ENCODE measurements at regions not wholly inside any gene's neighbourhood (a gene's known extent, or its start where the extent isn't known, plus 50 kb on each side); places are given as distances from the start of the nearest gene placed in this dataset.
"Not testable (repeated sequence)": the region's sequence is repeated elsewhere in the genome, so short reads cannot be mapped to it uniquely, and the experiment has no call there.

DNA sequence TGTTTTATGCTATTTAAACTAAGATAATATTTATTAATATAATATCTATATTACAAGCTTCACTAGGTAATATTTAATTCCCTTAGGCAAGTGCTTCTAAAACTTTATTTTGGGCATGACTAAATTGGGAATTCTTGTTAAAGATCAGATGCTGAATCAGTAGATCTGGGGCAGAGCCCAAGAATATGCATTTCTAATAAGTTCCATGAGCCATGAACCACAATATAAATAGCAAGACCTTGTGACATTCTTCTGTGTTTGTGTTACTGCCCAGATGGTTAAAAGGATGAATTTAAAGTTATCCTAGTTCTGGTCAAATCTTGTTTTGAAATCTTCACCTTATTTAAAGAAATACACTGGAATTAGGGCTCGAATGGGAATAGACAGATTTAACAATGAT, 258.4 kb upstream of the CACNA2D1 start:
- DNase-seq (ENCODE audit: low read depth): no peak

GRCh38 chr7:82700741-82701140, 257.2 kb upstream of the CACNA2D1 start:
- no peak for DNase-seq (ENCODE audit: low read depth)

- peak; percentile 41 for DNase-seq (ENCODE audit: low read depth)
Observed at GRCh38 chr7:82699773-82700186, 256.2 kb upstream of the CACNA2D1 start.

- no peak for DNase-seq (ENCODE audit: low read depth)
Observed at GRCh38 chr7:82697897-82698296, 254.3 kb upstream of the CACNA2D1 start.

- DNase-seq (ENCODE audit: low read depth): no peak
Observed at GRCh38 chr7:82696631-82697030, 253.1 kb upstream of the CACNA2D1 start.

- no peak for DNase-seq (ENCODE audit: low read depth)
Observed at GRCh38 chr7:82694022-82694421, 250.4 kb upstream of the CACNA2D1 start.

GRCh38 chr7:82690929-82691328, 247.4 kb upstream of the CACNA2D1 start:
- DNase-seq (ENCODE audit: low read depth): no peak

- DNase-seq (ENCODE audit: low read depth): no peak
Observed at GRCh38 chr7:82685214-82685613, 241.6 kb upstream of the CACNA2D1 start.

DNA sequence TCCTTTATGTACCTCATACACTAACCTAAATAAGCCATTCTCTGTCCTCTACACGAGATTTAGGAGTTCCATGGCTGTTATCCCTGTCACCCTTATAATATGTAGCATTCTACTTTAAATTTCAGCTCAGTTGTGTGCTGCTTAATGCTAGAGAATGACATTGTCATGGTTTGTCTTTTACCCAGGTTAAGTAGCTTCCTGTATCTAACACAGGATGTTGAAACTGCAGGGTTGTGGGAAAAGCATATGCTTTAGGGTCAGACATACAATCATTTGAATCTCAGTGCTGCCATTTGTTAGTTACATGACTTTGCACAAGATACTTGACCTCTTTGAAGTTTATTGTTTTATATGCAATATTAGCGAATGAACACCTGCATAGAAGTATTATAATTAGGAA, 235.1 kb upstream of the CACNA2D1 start:
- no peak for DNase-seq (ENCODE audit: low read depth)

- DNase-seq (ENCODE audit: low read depth): no peak
Observed at GRCh38 chr7:82678259-82678658, 234.7 kb upstream of the CACNA2D1 start.

DNA sequence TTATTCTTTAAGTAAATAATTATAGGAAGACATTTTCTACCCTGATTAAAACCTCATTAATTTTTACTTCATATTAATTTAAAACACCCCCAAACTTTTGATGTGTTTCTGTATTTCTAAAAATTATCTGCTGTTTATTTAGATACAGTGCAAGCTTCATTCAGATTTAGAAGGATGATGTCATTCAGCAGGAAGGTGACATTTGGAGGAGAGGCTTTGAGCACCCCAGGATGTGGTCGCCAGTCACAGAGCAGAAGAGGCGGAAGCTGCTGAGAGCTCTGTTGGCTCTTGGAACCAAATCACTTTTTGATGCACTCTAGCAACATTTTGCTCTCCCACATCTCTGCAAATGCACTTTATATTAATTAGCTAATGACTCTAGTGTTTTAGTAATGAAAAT, 233.9 kb upstream of the CACNA2D1 start:
- no peak for DNase-seq (ENCODE audit: low read depth)

DNA sequence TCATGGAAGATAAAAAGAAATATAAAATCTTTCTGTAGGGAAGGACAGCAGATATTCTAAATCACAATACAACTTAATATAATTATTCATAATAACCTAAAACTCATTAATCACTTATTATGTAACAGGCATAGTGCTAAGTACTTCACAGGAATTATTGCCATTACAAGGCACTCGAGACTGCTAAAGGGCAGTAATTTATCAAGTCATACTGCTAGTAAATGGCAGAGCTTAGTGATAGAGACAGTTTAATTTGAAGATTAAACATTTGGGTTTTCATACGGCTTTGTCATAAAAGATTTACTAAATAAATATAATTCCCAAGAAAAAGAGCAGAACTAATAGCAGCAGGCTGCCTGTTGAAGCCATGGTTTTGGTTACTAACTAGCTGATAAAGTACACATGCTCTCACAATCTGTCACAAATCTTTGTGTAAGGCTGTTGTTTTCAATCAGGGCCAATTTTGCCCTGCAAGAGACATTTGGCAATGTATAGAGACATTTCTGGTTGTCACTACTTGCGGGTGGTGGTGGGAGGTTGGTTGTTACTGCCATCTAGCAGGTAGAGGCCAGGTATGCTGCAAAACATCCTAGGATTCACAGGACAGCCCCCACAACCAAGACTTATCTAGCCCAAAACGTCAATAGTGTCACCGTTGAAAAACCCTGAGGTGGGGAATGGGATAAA, 233.3 kb upstream of the CACNA2D1 start:
- DNase-seq (ENCODE audit: low read depth): no peak

- DNase-seq (ENCODE audit: low read depth): no peak
Observed at GRCh38 chr7:82675396-82675795, 231.8 kb upstream of the CACNA2D1 start.

GRCh38 chr7:82674268-82674667, 230.7 kb upstream of the CACNA2D1 start:
- DNase-seq (ENCODE audit: low read depth): no peak

DNA sequence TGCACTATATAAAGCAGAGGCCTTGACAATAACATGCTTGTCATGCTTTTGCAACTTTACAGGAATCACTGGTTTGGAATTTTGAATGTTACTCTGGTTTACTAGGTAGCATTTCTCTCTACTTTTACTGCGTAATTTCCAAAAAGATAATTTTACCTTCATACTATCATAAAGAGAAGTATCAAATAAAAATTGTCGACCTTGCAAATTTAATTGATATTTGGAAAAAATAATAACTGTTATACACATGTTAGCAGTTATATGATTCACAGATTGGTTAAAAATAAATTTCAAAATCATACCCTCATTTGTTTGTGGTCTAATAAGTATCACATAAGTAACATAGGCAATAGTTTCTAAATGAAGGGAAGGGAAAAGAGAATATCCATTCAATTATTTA, 228.5 kb upstream of the CACNA2D1 start:
- DNase-seq (ENCODE audit: low read depth): no peak

DNA sequence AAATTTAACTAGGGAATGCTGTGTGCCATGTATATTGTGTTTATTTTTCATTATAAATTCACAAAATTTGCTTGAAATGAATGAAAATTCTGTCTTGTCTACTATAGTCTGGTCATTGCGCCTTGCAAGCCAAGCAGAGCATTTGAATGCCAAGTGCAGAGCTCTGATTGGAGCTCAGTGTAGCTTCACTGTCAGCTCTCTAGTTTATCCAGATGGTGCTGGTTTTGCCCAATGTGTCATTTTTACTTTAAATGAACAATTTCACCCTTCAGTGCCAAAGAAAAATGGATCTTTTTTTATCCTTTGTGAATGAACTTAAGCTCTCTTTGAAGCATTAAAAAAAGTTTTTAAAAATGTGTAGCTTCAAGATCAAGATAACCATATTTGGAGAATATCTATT, 225.6 kb upstream of the CACNA2D1 start:
- no peak for DNase-seq (ENCODE audit: low read depth)

- DNase-seq (ENCODE audit: low read depth): no peak
Observed at GRCh38 chr7:82668676-82669075, 225.1 kb upstream of the CACNA2D1 start.

DNA sequence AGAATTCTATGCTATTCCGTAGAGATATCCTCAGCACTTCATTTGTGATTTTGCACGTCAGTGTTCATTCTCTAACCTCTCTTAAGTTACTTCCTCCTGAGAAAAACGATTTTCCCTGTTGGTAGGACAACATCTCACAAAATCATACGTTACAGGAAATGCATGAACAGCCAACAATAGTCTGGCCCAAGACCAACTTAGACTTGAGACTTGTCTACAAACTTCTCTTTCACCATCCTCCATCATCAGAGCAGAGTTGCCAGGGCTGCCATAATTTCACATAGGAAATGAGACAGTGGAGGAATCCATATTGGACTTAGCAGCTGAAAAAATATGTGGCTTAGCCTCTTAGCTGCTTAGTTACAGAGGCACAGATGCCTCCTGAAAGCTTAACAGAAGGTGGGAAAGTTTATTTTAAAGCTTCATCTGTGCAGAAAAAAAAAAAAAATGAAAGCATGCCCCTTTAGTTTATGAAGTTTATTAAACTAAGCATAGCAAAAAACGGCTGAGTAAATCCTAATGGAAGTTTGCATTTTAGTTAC, 222.5 kb upstream of the CACNA2D1 start:
- DNase-seq (ENCODE audit: low read depth): no peak

- DNase-seq (ENCODE audit: low read depth): no peak
Observed at GRCh38 chr7:82655965-82656364, 212.4 kb upstream of the CACNA2D1 start.

DNA sequence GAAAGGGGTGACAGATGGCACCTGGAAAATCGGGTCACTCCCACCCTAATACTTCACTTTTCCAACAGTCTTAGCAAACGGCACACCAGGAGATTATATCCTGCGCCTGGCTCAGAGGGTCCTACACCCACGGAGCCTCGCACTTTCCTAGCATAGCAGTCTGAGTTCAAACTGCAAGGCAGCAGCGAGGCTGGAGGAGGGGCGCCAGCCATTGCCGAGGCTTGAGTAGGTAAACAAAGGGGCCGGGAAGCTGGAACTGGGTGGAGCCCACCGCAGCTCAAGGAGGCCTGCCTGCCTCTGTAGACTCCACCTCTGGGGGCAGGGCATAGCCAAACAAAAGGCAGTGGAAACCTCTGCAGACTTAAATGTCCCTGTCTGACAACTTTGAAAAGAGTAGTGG, 206.5 kb upstream of the CACNA2D1 start:
- not testable (repeated sequence) for DNase-seq (ENCODE audit: low read depth)

DNA sequence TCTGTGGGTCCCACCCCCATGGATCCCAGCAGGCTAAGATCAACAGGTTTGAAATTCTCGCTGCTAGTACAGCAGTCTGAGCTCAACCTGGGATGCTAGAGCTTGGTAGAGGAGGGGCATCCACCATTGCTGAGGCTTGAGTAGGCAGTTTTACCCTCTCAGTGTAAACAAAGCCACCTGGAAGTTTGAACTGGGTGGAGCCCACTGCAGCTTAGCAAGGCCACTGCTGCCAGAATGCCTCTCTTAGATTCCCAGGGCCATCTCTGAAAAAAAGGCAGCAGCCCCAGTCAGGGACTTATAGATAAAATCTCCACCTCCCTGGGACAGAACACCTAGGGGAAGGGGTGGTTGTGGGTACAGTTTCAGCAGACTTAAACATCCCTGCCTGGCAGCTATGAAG, 190.0 kb upstream of the CACNA2D1 start:
- DNase-seq (ENCODE audit: low read depth): no peak

GRCh38 chr7:82631998-82632397, 188.4 kb upstream of the CACNA2D1 start:
- DNase-seq (ENCODE audit: low read depth): no peak

DNA sequence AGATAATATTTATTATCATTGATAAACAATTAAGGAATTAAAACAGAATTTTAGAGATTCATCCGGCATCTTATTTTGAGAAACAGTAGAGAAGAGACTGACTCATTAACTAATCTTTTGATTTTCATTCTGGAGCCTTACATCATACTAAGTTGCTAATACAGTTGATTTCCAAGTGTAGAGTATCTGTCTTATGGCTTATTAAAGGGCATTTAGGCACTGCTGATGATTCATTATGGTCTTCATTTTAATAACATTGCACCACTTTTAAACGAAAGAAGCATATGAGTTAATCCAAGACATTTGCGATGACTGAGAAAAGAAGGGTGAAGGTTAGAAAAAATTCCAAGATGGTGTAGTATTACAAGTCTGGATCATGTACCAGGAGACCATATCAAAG, 186.0 kb upstream of the CACNA2D1 start:
- no peak for DNase-seq (ENCODE audit: low read depth)

DNA sequence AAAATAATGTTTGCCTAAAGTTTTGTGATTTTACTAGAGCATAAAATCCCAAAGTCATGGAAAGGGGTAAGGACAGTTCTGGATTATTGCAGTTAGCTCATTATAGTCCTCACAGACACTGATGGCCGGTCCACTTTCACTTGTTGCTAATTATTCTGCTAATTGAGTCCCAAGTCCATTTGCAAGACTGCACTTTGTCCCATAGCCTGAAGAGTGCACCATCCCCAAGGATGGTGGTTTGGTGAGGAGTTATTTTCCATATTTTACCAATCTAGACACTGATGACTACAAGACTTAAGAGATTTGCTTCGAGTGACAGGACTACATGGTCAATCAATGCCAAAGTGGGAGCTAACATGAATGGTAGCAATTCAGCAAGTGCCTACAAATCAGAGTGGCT, 181.8 kb upstream of the CACNA2D1 start:
- no peak for DNase-seq (ENCODE audit: low read depth)
